ENCODE measurements at regions not wholly inside any gene's neighbourhood (a gene's known extent, or its start where the extent isn't known, plus 50 kb on each side); places are given as distances from the start of the nearest gene placed in this dataset.

- intact Hi-C loops (cut with micrococcal nuclease) = no loop called here
- H3K9me3 Mint-ChIP-seq = peaks cover 2% of the 10 kb centered on the region
- ChIA-PET POLR2A (no interaction called here), CTCF (no interaction called here)
- no peak overlapping the region for H3K27ac Mint-ChIP-seq
- H3K36me3 Mint-ChIP-seq = no peaks in the 10 kb centered on the region
- no peak overlapping the region for H3K4me3 Mint-ChIP-seq
- H3K4me1 Mint-ChIP-seq (ENCODE audit: low read depth) = no peaks in the 10 kb centered on the region
- H3K27me3 Mint-ChIP-seq = no peaks in the 10 kb centered on the region
- DNase-seq = no peak
These were observed 802.3 kb upstream of the ARGLU1 start for GRCh38 chr13:107370015-107370785.

GRCh38 chr13:107367258-107367657 is 799.3 kb upstream of the ARGLU1 start:
- POLR2A ChIA-PET = no interaction called here

GRCh38 chr13:107365466-107366215 is 797.7 kb upstream of the ARGLU1 start:
- H3K9me3 Mint-ChIP-seq = no peaks in the 10 kb centered on the region
- no peaks in the 10 kb centered on the region for H3K4me1 Mint-ChIP-seq (ENCODE audit: low read depth)
- no peaks in the 10 kb centered on the region for H3K36me3 Mint-ChIP-seq
- POLR2A ChIA-PET = no interaction called here
- CTCF ChIA-PET = no interaction called here
- no peaks in the 10 kb centered on the region for H3K27me3 Mint-ChIP-seq
- DNase-seq = no peak
- H3K27ac Mint-ChIP-seq = no peak overlapping the region
- no peak overlapping the region for H3K4me3 Mint-ChIP-seq
- intact Hi-C loops (cut with micrococcal nuclease) = no loop called here

More at GRCh38 chr13:107367258-107367657, 799.3 kb upstream of the ARGLU1 start:
- no peaks in the 10 kb centered on the region for H3K36me3 Mint-ChIP-seq
- intact Hi-C loops (cut with micrococcal nuclease) = no loop called here
- no peak for DNase-seq
- CTCF ChIA-PET = no interaction called here
- no peak overlapping the region for H3K27ac Mint-ChIP-seq
- peaks cover 2% of the 10 kb centered on the region for H3K9me3 Mint-ChIP-seq
- H3K27me3 Mint-ChIP-seq = no peaks in the 10 kb centered on the region
- no peak overlapping the region for H3K4me3 Mint-ChIP-seq
- H3K4me1 Mint-ChIP-seq (ENCODE audit: low read depth) = no peaks in the 10 kb centered on the region

GRCh38 chr13:107364658-107365057 is 796.7 kb upstream of the ARGLU1 start:
- no peaks in the 10 kb centered on the region for H3K27me3 Mint-ChIP-seq
- H3K4me3 Mint-ChIP-seq = no peak overlapping the region
- no peaks in the 10 kb centered on the region for H3K4me1 Mint-ChIP-seq (ENCODE audit: low read depth)
- DNase-seq = no peak
- H3K9me3 Mint-ChIP-seq = no peaks in the 10 kb centered on the region
- intact Hi-C loops (cut with micrococcal nuclease) = no loop called here
- H3K27ac Mint-ChIP-seq = no peak overlapping the region
- H3K36me3 Mint-ChIP-seq = no peaks in the 10 kb centered on the region
- POLR2A ChIA-PET = no interaction called here
- CTCF ChIA-PET = no interaction called here

- POLR2A ChIA-PET = no interaction called here
- H3K27ac Mint-ChIP-seq = no peak overlapping the region
- H3K4me3 Mint-ChIP-seq = no peak overlapping the region
- H3K27me3 Mint-ChIP-seq = no peaks in the 10 kb centered on the region
- no peaks in the 10 kb centered on the region for H3K4me1 Mint-ChIP-seq (ENCODE audit: low read depth)
- intact Hi-C loops (cut with micrococcal nuclease) = no loop called here
- no peaks in the 10 kb centered on the region for H3K36me3 Mint-ChIP-seq
- CTCF ChIA-PET = no interaction called here
- no peak for DNase-seq
- H3K9me3 Mint-ChIP-seq = no peaks in the 10 kb centered on the region
These were observed 793.7 kb upstream of the ARGLU1 start for GRCh38 chr13:107361666-107362065.

GRCh38 chr13:107360010-107360409 is 792.1 kb upstream of the ARGLU1 start:
- H3K9me3 Mint-ChIP-seq = no peaks in the 10 kb centered on the region
- ChIA-PET CTCF (no interaction called here), POLR2A (no interaction called here)
- DNase-seq = no peak
- H3K4me1 Mint-ChIP-seq (ENCODE audit: low read depth) = no peaks in the 10 kb centered on the region
- H3K36me3 Mint-ChIP-seq = no peaks in the 10 kb centered on the region
- H3K4me3 Mint-ChIP-seq = no peak overlapping the region
- H3K27me3 Mint-ChIP-seq = no peaks in the 10 kb centered on the region
- intact Hi-C loops (cut with micrococcal nuclease) = no loop called here
- H3K27ac Mint-ChIP-seq = no peak overlapping the region

- Mint-ChIP-seq H3K4me1 (ENCODE audit: low read depth) (no peaks in the 10 kb centered on the region), H3K36me3 (no peaks in the 10 kb centered on the region), H3K4me3 (no peak overlapping the region), H3K9me3 (peaks cover 4% of the 10 kb centered on the region), H3K27me3 (no peaks in the 10 kb centered on the region), H3K27ac (no peak overlapping the region)
- intact Hi-C loops (cut with micrococcal nuclease) = no loop called here
- ChIA-PET POLR2A (no interaction called here), CTCF (no interaction called here)
- DNase-seq = no peak
These were observed 790.9 kb upstream of the ARGLU1 start for GRCh38 chr13:107358866-107359265.

- DNase-seq = no peak
- intact Hi-C loops (cut with micrococcal nuclease) = no loop called here
- Mint-ChIP-seq H3K27me3 (no peaks in the 10 kb centered on the region), H3K27ac (no peak overlapping the region), H3K9me3 (peaks cover 4% of the 10 kb centered on the region), H3K4me3 (no peak overlapping the region), H3K36me3 (no peaks in the 10 kb centered on the region), H3K4me1 (ENCODE audit: low read depth) (no peaks in the 10 kb centered on the region)
- CTCF ChIA-PET = no interaction called here
- POLR2A ChIA-PET = no interaction called here
These were observed 783.4 kb upstream of the ARGLU1 start for GRCh38 chr13:107351305-107351704.

GRCh38 chr13:107348925-107349324 is 781.0 kb upstream of the ARGLU1 start:
- Mint-ChIP-seq H3K4me1 (ENCODE audit: low read depth) (no peaks in the 10 kb centered on the region), H3K27me3 (no peaks in the 10 kb centered on the region), H3K4me3 (no peak overlapping the region), H3K9me3 (no peaks in the 10 kb centered on the region), H3K27ac (no peak overlapping the region), H3K36me3 (no peaks in the 10 kb centered on the region)
- ChIA-PET CTCF (no interaction called here), POLR2A (no interaction called here)
- DNase-seq = no peak
- intact Hi-C loops (cut with micrococcal nuclease) = no loop called here

- no peak overlapping the region for H3K27ac Mint-ChIP-seq
- H3K27me3 Mint-ChIP-seq = no peaks in the 10 kb centered on the region
- DNase-seq = no peak
- no peaks in the 10 kb centered on the region for H3K36me3 Mint-ChIP-seq
- intact Hi-C loops (cut with micrococcal nuclease) = no loop called here
- H3K4me1 Mint-ChIP-seq (ENCODE audit: low read depth) = no peaks in the 10 kb centered on the region
- no peaks in the 10 kb centered on the region for H3K9me3 Mint-ChIP-seq
- POLR2A ChIA-PET = no interaction called here
- no peak overlapping the region for H3K4me3 Mint-ChIP-seq
- CTCF ChIA-PET = no interaction called here
These were observed 780.5 kb upstream of the ARGLU1 start for GRCh38 chr13:107348471-107348870.

- no peak overlapping the region for H3K4me3 Mint-ChIP-seq
- no peaks in the 10 kb centered on the region for H3K27me3 Mint-ChIP-seq
- ChIA-PET CTCF (no interaction called here), POLR2A (no interaction called here)
- no peaks in the 10 kb centered on the region for H3K4me1 Mint-ChIP-seq (ENCODE audit: low read depth)
- intact Hi-C loops (cut with micrococcal nuclease) = no loop called here
- no peaks in the 10 kb centered on the region for H3K36me3 Mint-ChIP-seq
- H3K27ac Mint-ChIP-seq = no peak overlapping the region
- DNase-seq = no peak
- no peaks in the 10 kb centered on the region for H3K9me3 Mint-ChIP-seq
These were observed 779.9 kb upstream of the ARGLU1 start for GRCh38 chr13:107347641-107348369.

GRCh38 chr13:107342747-107343146 is 774.8 kb upstream of the ARGLU1 start:
- Mint-ChIP-seq H3K9me3 (peaks cover 5% of the 10 kb centered on the region), H3K27ac (no peak overlapping the region), H3K4me3 (no peak overlapping the region), H3K27me3 (no peaks in the 10 kb centered on the region), H3K36me3 (no peaks in the 10 kb centered on the region), H3K4me1 (ENCODE audit: low read depth) (no peaks in the 10 kb centered on the region)
- POLR2A ChIA-PET = no interaction called here
- no peak for DNase-seq
- intact Hi-C loops (cut with micrococcal nuclease) = no loop called here
- CTCF ChIA-PET = no interaction called here

GRCh38 chr13:107339209-107339608 is 771.3 kb upstream of the ARGLU1 start:
- ChIA-PET CTCF (no interaction called here), POLR2A (no interaction called here)
- intact Hi-C loops (cut with micrococcal nuclease) = no loop called here
- DNase-seq = no peak
- no peaks in the 10 kb centered on the region for H3K27me3 Mint-ChIP-seq
- H3K27ac Mint-ChIP-seq = no peak overlapping the region
- H3K36me3 Mint-ChIP-seq = no peaks in the 10 kb centered on the region
- H3K9me3 Mint-ChIP-seq = peaks cover 5% of the 10 kb centered on the region
- H3K4me1 Mint-ChIP-seq (ENCODE audit: low read depth) = no peaks in the 10 kb centered on the region
- H3K4me3 Mint-ChIP-seq = no peak overlapping the region

Measured in activated CD4-positive, alpha-beta memory T cell treated with anti-CD3 and anti-CD28 coated beads for 36 hours (primary cell).